ENCODE measurements at regions not wholly inside any gene's neighbourhood (a gene's known extent, or its start where the extent isn't known, plus 50 kb on each side); places are given as distances from the start of the nearest gene placed in this dataset.

GRCh38 chr5:61918611-61919010 is 387.4 kb upstream of the KIF2A start:
- no peak for DNase-seq

- no peak for DNase-seq
These were observed 386.1 kb upstream of the KIF2A start for GRCh38 chr5:61919920-61920319.

- no peak for DNase-seq
These were observed 381.8 kb upstream of the KIF2A start for GRCh38 chr5:61924251-61924650.

GRCh38 chr5:61926911-61927310 is 379.1 kb upstream of the KIF2A start:
- DNase-seq: no peak

GRCh38 chr5:61931236-61931635 is 374.8 kb upstream of the KIF2A start:
- DNase-seq: no peak

- DNase-seq: peak; percentile 21 to 23
These were observed 372.0 kb upstream of the KIF2A start for GRCh38 chr5:61933787-61934626.

GRCh38 chr5:61941637-61942036 is 364.4 kb upstream of the KIF2A start:
- no peak for DNase-seq

GRCh38 chr5:61942462-61943049 is 363.4 kb upstream of the KIF2A start:
- DNase-seq: no peak

- no peak for DNase-seq
These were observed 362.3 kb upstream of the KIF2A start for GRCh38 chr5:61943713-61944112.

GRCh38 chr5:61948151-61948550 is 357.9 kb upstream of the KIF2A start:
- DNase-seq: no peak

GRCh38 chr5:61949054-61949678 is 356.8 kb upstream of the KIF2A start:
- no peak for DNase-seq

- no peak for DNase-seq
These were observed 356.1 kb upstream of the KIF2A start for GRCh38 chr5:61949679-61950435.

GRCh38 chr5:61951295-61951694 is 354.7 kb upstream of the KIF2A start:
- DNase-seq: no peak

- DNase-seq: no peak
These were observed 352.1 kb upstream of the KIF2A start for GRCh38 chr5:61953913-61954312.

GRCh38 chr5:61964201-61964600 is 341.8 kb upstream of the KIF2A start:
- DNase-seq: no peak

GRCh38 chr5:61965069-61965468 is 340.9 kb upstream of the KIF2A start:
- DNase-seq: no peak

GRCh38 chr5:61965490-61965889 is 340.5 kb upstream of the KIF2A start:
- no peak for DNase-seq

- no peak for DNase-seq
These were observed 339.6 kb upstream of the KIF2A start for GRCh38 chr5:61966296-61966955.

GRCh38 chr5:61966997-61967396 is 339.0 kb upstream of the KIF2A start:
- DNase-seq: no peak

GRCh38 chr5:61967681-61968080 is 338.3 kb upstream of the KIF2A start:
- DNase-seq: no peak

- no peak for DNase-seq
These were observed 336.7 kb upstream of the KIF2A start for GRCh38 chr5:61969347-61969746.

GRCh38 chr5:61969755-61970154 is 336.3 kb upstream of the KIF2A start:
- DNase-seq: no peak

- no peak for DNase-seq
These were observed 335.8 kb upstream of the KIF2A start for GRCh38 chr5:61970218-61970617.
